ENCODE measurements at regions not wholly inside any gene's neighbourhood (a gene's known extent, or its start where the extent isn't known, plus 50 kb on each side); places are given as distances from the start of the nearest gene placed in this dataset.
A peak's percentile ranks its signal among the peaks of the same experiment; 100 is the strongest.

DNA sequence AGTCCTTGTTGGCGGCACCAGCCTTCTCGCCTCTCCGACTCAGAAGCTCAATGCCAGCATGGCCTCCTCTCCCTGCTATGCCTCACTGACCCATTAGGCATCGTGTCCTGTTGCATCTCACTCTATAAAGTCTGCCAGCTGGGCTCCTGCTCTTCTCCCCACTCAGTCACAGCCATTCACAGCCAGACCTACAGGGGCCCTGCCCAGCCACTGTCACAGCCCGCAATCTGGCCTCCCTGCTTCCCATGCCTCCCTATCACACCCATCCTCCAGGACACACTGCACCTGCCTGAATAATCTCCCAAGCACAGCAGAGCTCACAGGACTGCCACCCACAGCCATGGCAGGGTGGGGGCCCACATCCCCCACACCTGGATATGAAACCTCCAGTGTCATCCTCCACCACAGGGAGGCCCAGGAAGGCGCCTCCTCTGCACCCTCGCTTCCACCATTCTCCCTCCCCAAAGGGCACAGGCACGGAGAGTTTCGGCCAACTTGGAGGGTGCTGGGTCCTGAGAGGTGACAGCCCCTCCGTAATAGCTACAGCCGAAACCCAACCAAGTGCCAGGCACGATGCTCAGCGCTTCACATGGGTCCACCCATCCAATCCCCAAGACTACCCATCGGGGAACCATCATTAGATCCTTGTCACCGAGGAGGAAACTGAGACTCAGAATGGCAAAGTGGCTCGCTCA lies 370.3 kb downstream of the BCL11B start:
- CTCF ChIA-PET: no interaction called here
- H3K27ac ChIP-seq (ENCODE audit: extremely low read depth, low read depth, low read length): no peak overlapping the region
- POLR2A ChIA-PET: no interaction called here
- no peaks in the 10 kb centered on the region for H3K36me3 ChIP-seq (ENCODE audit: control insufficient read depth in 2 of 2, insufficient read depth in 1 of 2, low read length in 2 of 2)
- peaks cover 12% of the 10 kb centered on the region for H3K4me1 ChIP-seq (ENCODE audit: control insufficient read depth, insufficient read depth, low read length)
- H3K9me3 ChIP-seq (ENCODE audit: control insufficient read depth, insufficient read depth, low read depth, low read length): no peaks in the 10 kb centered on the region
- TF ChIP-seq ZNF530 (tag by site-specific recombination; IDR thresholded peaks at IDR 0.05; ENCODE audit: low read depth) (no peak), KLF7 (tag by site-specific recombination; IDR thresholded peaks at IDR 0.05; ENCODE audit: borderline replicate concordance) (no peak), ZNF324 (tag by site-specific recombination; IDR thresholded peaks at IDR 0.05) (no peak), ZXDB (tag by site-specific recombination; IDR thresholded peaks at IDR 0.05) (no peak), ZNF792 (tag by site-specific recombination; IDR thresholded peaks at IDR 0.05) (no peak), ZEB2 (tag by site-specific recombination; IDR thresholded peaks at IDR 0.05) (no peak), ZNF677 (tag by site-specific recombination; IDR thresholded peaks at IDR 0.05) (no peak), RBAK (tag by site-specific recombination; IDR thresholded peaks at IDR 0.05) (no peak), YY1 (tag by site-specific recombination; IDR thresholded peaks at IDR 0.05) (no peak), SCRT1 (tag by site-specific recombination; IDR thresholded peaks at IDR 0.05; ENCODE audit: borderline replicate concordance) (no peak), ZNF837 (tag by site-specific recombination; IDR thresholded peaks at IDR 0.05) (no peak), KLF1 (tag by site-specific recombination; IDR thresholded peaks at IDR 0.05) (no peak), SP3 (tag by site-specific recombination; IDR thresholded peaks at IDR 0.05) (no peak)
- TF ChIP-seq, protein P1, sequence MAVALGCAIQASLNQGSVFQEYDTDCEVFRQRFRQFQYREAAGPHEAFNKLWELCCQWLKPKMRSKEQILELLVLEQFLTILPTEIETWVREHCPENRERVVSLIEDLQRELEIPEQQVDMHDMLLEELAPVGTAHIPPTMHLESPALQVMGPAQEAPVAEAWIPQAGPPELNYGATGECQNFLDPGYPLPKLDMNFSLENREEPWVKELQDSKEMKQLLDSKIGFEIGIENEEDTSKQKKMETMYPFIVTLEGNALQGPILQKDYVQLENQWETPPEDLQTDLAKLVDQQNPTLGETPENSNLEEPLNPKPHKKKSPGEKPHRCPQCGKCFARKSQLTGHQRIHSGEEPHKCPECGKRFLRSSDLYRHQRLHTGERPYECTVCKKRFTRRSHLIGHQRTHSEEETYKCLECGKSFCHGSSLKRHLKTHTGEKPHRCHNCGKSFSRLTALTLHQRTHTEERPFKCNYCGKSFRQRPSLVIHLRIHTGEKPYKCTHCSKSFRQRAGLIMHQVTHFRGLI (tag by site-specific recombination; IDR thresholded peaks at IDR 0.05): no peak
- TF ChIP-seq, protein P2, sequence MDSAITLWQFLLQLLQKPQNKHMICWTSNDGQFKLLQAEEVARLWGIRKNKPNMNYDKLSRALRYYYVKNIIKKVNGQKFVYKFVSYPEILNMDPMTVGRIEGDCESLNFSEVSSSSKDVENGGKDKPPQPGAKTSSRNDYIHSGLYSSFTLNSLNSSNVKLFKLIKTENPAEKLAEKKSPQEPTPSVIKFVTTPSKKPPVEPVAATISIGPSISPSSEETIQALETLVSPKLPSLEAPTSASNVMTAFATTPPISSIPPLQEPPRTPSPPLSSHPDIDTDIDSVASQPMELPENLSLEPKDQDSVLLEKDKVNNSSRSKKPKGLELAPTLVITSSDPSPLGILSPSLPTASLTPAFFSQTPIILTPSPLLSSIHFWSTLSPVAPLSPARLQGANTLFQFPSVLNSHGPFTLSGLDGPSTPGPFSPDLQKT (IDR thresholded peaks at IDR 0.05; ENCODE audit: borderline replicate concordance, low read depth, low read length): no peak
- H3K4me3 ChIP-seq (ENCODE audit: low read depth, low read length): no peak overlapping the region

DNA sequence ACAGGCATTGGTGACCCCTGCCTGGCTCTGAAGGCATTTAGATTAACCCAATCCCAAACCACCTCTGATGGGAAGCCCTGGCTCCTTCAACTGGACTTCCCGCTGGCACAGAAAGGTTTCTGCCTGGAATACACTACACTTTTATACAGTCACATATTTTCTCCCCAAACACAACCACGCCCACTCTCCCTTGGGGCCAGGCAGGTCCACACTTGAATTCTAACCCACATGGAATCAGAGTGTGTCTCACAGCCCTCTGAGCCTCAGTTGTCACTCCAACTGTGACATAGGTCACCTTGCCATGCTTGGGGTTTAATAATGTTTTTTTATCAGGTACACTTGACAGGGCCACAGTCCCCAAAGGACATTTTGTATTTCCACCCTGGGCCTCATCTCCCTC lies 368.6 kb downstream of the BCL11B start:
- Histone ChIP-seq H3K4me1 (ENCODE audit: control insufficient read depth, insufficient read depth, low read length) (peaks cover 12% of the 10 kb centered on the region), H3K36me3 (ENCODE audit: control insufficient read depth in 2 of 2, insufficient read depth in 1 of 2, low read length in 2 of 2) (no peaks in the 10 kb centered on the region), H3K27ac (ENCODE audit: extremely low read depth, low read depth, low read length) (no peak overlapping the region), H3K4me3 (ENCODE audit: low read depth, low read length) (no peak overlapping the region), H3K9me3 (ENCODE audit: control insufficient read depth, insufficient read depth, low read depth, low read length) (no peaks in the 10 kb centered on the region)
- CTCF ChIA-PET: no interaction called here
- POLR2A ChIA-PET: no interaction called here
- TF ChIP-seq ZBTB8A (tag by site-specific recombination; IDR thresholded peaks at IDR 0.05) (no peak), ZNF121 (tag by site-specific recombination; IDR thresholded peaks at IDR 0.05) (0 out of 2 replicates have a peak, but pooled peaks have one; percentile 2)

DNA sequence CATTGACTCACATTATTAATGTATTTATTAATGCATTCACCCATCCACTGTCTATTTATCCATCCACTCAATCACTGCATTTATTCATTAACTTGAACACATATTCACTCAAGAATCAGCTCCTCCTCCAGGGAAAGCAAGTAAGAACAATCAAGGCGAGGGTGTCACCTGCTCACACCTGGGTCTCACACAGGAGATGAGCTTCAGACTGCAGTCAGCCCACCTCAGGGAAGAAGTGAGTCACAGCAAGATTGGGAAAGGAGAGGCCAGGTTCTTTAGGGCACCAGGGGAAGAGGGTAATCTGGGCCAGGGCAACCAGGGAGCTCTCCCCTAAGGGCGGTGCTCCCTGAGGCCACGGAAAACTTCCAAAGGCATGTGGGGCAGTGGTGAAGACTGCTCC lies 367.3 kb downstream of the BCL11B start:
- no peaks in the 10 kb centered on the region for H3K36me3 ChIP-seq (ENCODE audit: control insufficient read depth in 2 of 2, insufficient read depth in 1 of 2, low read length in 2 of 2)
- H3K4me1 ChIP-seq (ENCODE audit: control insufficient read depth, insufficient read depth, low read length): peaks cover 15% of the 10 kb centered on the region
- no peak overlapping the region for H3K4me3 ChIP-seq (ENCODE audit: low read depth, low read length)
- H3K9me3 ChIP-seq (ENCODE audit: control insufficient read depth, insufficient read depth, low read depth, low read length): no peaks in the 10 kb centered on the region
- POLR2A ChIA-PET: interaction anchor here (0.9 kb wide), 1 partner anchor 11 kb away, joined by 4 read pairs; no protein-coding TSS in a partner anchor
- CTCF ChIA-PET: no interaction called here
- H3K27ac ChIP-seq (ENCODE audit: extremely low read depth, low read depth, low read length): no peak overlapping the region
- TF ChIP-seq MYNN (tag by site-specific recombination; IDR thresholded peaks at IDR 0.05; ENCODE audit: borderline replicate concordance) (no peak), SCRT2 (tag by site-specific recombination; IDR thresholded peaks at IDR 0.05) (no peak), HOXA7 (CRISPR knock-in tag; IDR thresholded peaks at IDR 0.05; ENCODE audit: borderline replicate concordance) (no peak), ZNF561 (tag by site-specific recombination; IDR thresholded peaks at IDR 0.05; ENCODE audit: borderline replicate concordance) (no peak), ZNF274 (IDR thresholded peaks at IDR 0.05; ENCODE audit: low read length) (no peak), ZNF274 (tag by site-specific recombination; IDR thresholded peaks at IDR 0.05; ENCODE audit: borderline replicate concordance) (no peak), ZNF292 (tag by site-specific recombination; IDR thresholded peaks at IDR 0.05; ENCODE audit: borderline replicate concordance, low read depth) (no peak)
- TF ChIP-seq, protein P3, sequence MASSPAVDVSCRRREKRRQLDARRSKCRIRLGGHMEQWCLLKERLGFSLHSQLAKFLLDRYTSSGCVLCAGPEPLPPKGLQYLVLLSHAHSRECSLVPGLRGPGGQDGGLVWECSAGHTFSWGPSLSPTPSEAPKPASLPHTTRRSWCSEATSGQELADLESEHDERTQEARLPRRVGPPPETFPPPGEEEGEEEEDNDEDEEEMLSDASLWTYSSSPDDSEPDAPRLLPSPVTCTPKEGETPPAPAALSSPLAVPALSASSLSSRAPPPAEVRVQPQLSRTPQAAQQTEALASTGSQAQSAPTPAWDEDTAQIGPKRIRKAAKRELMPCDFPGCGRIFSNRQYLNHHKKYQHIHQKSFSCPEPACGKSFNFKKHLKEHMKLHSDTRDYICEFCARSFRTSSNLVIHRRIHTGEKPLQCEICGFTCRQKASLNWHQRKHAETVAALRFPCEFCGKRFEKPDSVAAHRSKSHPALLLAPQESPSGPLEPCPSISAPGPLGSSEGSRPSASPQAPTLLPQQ (tag by site-specific recombination; IDR thresholded peaks at IDR 0.05): no peak
- TF ChIP-seq, protein P4, sequence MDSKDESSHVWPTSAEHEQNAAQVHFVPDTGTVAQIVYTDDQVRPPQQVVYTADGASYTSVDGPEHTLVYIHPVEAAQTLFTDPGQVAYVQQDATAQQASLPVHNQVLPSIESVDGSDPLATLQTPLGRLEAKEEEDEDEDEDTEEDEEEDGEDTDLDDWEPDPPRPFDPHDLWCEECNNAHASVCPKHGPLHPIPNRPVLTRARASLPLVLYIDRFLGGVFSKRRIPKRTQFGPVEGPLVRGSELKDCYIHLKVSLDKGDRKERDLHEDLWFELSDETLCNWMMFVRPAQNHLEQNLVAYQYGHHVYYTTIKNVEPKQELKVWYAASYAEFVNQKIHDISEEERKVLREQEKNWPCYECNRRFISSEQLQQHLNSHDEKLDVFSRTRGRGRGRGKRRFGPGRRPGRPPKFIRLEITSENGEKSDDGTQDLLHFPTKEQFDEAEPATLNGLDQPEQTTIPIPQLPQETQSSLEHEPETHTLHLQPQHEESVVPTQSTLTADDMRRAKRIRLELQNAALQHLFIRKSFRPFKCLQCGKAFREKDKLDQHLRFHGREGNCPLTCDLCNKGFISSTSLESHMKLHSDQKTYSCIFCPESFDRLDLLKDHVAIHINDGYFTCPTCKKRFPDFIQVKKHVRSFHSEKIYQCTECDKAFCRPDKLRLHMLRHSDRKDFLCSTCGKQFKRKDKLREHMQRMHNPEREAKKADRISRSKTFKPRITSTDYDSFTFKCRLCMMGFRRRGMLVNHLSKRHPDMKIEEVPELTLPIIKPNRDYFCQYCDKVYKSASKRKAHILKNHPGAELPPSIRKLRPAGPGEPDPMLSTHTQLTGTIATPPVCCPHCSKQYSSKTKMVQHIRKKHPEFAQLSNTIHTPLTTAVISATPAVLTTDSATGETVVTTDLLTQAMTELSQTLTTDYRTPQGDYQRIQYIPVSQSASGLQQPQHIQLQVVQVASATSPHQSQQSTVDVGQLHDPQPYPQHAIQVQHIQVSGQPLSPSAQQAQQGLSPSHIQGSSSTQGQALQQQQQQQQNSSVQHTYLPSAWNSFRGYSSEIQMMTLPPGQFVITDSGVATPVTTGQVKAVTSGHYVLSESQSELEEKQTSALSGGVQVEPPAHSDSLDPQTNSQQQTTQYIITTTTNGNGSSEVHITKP (tag by site-specific recombination; IDR thresholded peaks at IDR 0.05): no peak
